ENCODE measurements at regions not wholly inside any gene's neighbourhood (a gene's known extent, or its start where the extent isn't known, plus 50 kb on each side); places are given as distances from the start of the nearest gene placed in this dataset.
"Not testable (repeated sequence)": the region's sequence is repeated elsewhere in the genome, so short reads cannot be mapped to it uniquely, and the experiment has no call there.

GRCh38 chr4:151576627-151577026, 167.7 kb downstream of the FHIP1A start:
- H3K27ac ChIP-seq: peak overlapping the region in 1 of 2 donors; percentile 9
- H3K9me3 ChIP-seq: no peaks in the 10 kb centered on the region
- no peaks in the 10 kb centered on the region for H3K27me3 ChIP-seq
- no peak for TF ChIP-seq POLR2A (IDR thresholded peaks at IDR 0.05)
- no peak for TF ChIP-seq CTCF (IDR thresholded peaks at IDR 0.05)
- intact Hi-C loops (cut with DNase I; ENCODE audit: low total_unique reads): no loop called here
- no peak for DNase-seq
- no peak overlapping the region for H3K4me3 ChIP-seq
- no peaks in the 10 kb centered on the region for H3K36me3 ChIP-seq
- H3K4me1 ChIP-seq: no peaks in the 10 kb centered on the region

- Histone ChIP-seq H3K27ac (no peak overlapping the region), H3K4me3 (no peak overlapping the region), H3K36me3 (no peaks in the 10 kb centered on the region), H3K9me3 (no peaks in the 10 kb centered on the region), H3K4me1 (no peaks in the 10 kb centered on the region), H3K27me3 (no peaks in the 10 kb centered on the region)
- intact Hi-C loops (cut with DNase I; ENCODE audit: low total_unique reads): no loop called here
- TF ChIP-seq CTCF (IDR thresholded peaks at IDR 0.05) (no peak), POLR2A (IDR thresholded peaks at IDR 0.05) (no peak)
- DNase-seq: no peak
These were observed 172.6 kb downstream of the FHIP1A start for GRCh38 chr4:151581570-151581969.

- Histone ChIP-seq H3K4me3 (no peak overlapping the region), H3K36me3 (no peaks in the 10 kb centered on the region), H3K27me3 (no peaks in the 10 kb centered on the region), H3K4me1 (no peaks in the 10 kb centered on the region), H3K9me3 (no peaks in the 10 kb centered on the region), H3K27ac (no peak overlapping the region)
- intact Hi-C loops (cut with DNase I; ENCODE audit: low total_unique reads): no loop called here
- DNase-seq: no peak
- TF ChIP-seq POLR2A (IDR thresholded peaks at IDR 0.05): no peak
- no peak for TF ChIP-seq CTCF (IDR thresholded peaks at IDR 0.05)
These were observed 173.1 kb downstream of the FHIP1A start for GRCh38 chr4:151582098-151582497.

GRCh38 chr4:151583157-151583914, 174.4 kb downstream of the FHIP1A start:
- Histone ChIP-seq H3K4me3 (no peak overlapping the region), H3K27me3 (no peaks in the 10 kb centered on the region), H3K27ac (no peak overlapping the region), H3K9me3 (no peaks in the 10 kb centered on the region), H3K36me3 (no peaks in the 10 kb centered on the region), H3K4me1 (no peaks in the 10 kb centered on the region)
- TF ChIP-seq CTCF (IDR thresholded peaks at IDR 0.05) (no peak), POLR2A (IDR thresholded peaks at IDR 0.05) (no peak)
- no peak for DNase-seq
- intact Hi-C loops (cut with DNase I; ENCODE audit: low total_unique reads): no loop called here

- H3K27me3 ChIP-seq: no peaks in the 10 kb centered on the region
- H3K4me3 ChIP-seq: no peak overlapping the region
- H3K27ac ChIP-seq: no peak overlapping the region
- no peaks in the 10 kb centered on the region for H3K4me1 ChIP-seq
- DNase-seq: no peak
- intact Hi-C loops (cut with DNase I; ENCODE audit: low total_unique reads): no loop called here
- H3K36me3 ChIP-seq: no peaks in the 10 kb centered on the region
- H3K9me3 ChIP-seq: no peaks in the 10 kb centered on the region
- TF ChIP-seq CTCF (IDR thresholded peaks at IDR 0.05): no peak
- TF ChIP-seq POLR2A (IDR thresholded peaks at IDR 0.05): no peak
These were observed 175.1 kb downstream of the FHIP1A start for GRCh38 chr4:151584101-151584500.

GRCh38 chr4:151595629-151596028, 165.2 kb downstream of the GATB start:
- H3K4me1 ChIP-seq; DNase-seq; H3K36me3 ChIP-seq; H3K9me3 ChIP-seq; H3K27ac ChIP-seq; H3K27me3 ChIP-seq; intact Hi-C loops (cut with DNase I; ENCODE audit: low total_unique reads); H3K4me3 ChIP-seq: not testable (repeated sequence)

- H3K4me3 ChIP-seq; H3K4me1 ChIP-seq; H3K9me3 ChIP-seq; H3K36me3 ChIP-seq; H3K27me3 ChIP-seq; intact Hi-C loops (cut with DNase I; ENCODE audit: low total_unique reads); H3K27ac ChIP-seq; DNase-seq: not testable (repeated sequence)
These were observed 163.1 kb downstream of the GATB start for GRCh38 chr4:151597691-151598090.
